ENCODE measurements at regions not wholly inside any gene's neighbourhood (a gene's known extent, or its start where the extent isn't known, plus 50 kb on each side); places are given as distances from the start of the nearest gene placed in this dataset.

- no peak for TF ChIP-seq POLR2A (IDR thresholded peaks at IDR 0.05)
- TF ChIP-seq CTCF (IDR thresholded peaks at IDR 0.05) = no peak
- intact Hi-C loops (cut with DNase I) = no loop called here
- DNase-seq (no peak), ATAC-seq (no peak)
- H3K36me3 ChIP-seq (replicated peaks in 1 of 2; ENCODE audit: insufficient read depth in 1 of 2, low read depth in 2 of 2) = no peaks in the 10 kb centered on the region
- H3K4me3 ChIP-seq = no peak overlapping the region
- H3K9me3 ChIP-seq = no peaks in the 10 kb centered on the region
- WGBS, 2 donors = 35 to 38% methylated on average over 4 of the region's 4 CpGs
- H3K4me1 ChIP-seq = no peaks in the 10 kb centered on the region
- H3K27ac ChIP-seq = no peak overlapping the region
- H3K27me3 ChIP-seq = no peaks in the 10 kb centered on the region
Measured at GRCh38 chr3:106197532-106198194, 328.9 kb upstream of the CBLB start.

GRCh38 chr3:106204160-106204868 lies 335.5 kb upstream of the CBLB start:
- H3K4me3 ChIP-seq = no peak overlapping the region
- H3K4me1 ChIP-seq = no peaks in the 10 kb centered on the region
- ATAC-seq = no peak
- intact Hi-C loops (cut with DNase I) = no loop called here
- no peak for TF ChIP-seq CTCF (IDR thresholded peaks at IDR 0.05)
- TF ChIP-seq POLR2A (IDR thresholded peaks at IDR 0.05) = no peak
- no peak overlapping the region for H3K27ac ChIP-seq
- no peaks in the 10 kb centered on the region for H3K36me3 ChIP-seq (replicated peaks in 1 of 2; ENCODE audit: insufficient read depth in 1 of 2, low read depth in 2 of 2)
- no peak for DNase-seq
- no peaks in the 10 kb centered on the region for H3K9me3 ChIP-seq
- no peaks in the 10 kb centered on the region for H3K27me3 ChIP-seq
- 55 to 59% methylated on average over 5 of the region's 5 CpGs for WGBS, 2 donors

- no peak overlapping the region for H3K27ac ChIP-seq
- no peak overlapping the region for H3K4me3 ChIP-seq
- H3K4me1 ChIP-seq = no peaks in the 10 kb centered on the region
- ATAC-seq (no peak), DNase-seq (no peak)
- no peak for TF ChIP-seq POLR2A (IDR thresholded peaks at IDR 0.05)
- TF ChIP-seq CTCF (IDR thresholded peaks at IDR 0.05) = no peak
- WGBS, 2 donors = 38 to 60% methylated on average over 6 of the region's 6 CpGs
- no peaks in the 10 kb centered on the region for H3K27me3 ChIP-seq
- intact Hi-C loops (cut with DNase I) = no loop called here
- no peaks in the 10 kb centered on the region for H3K9me3 ChIP-seq
- H3K36me3 ChIP-seq (replicated peaks in 1 of 2; ENCODE audit: insufficient read depth in 1 of 2, low read depth in 2 of 2) = no peaks in the 10 kb centered on the region
Measured at GRCh38 chr3:106206146-106206545, 337.3 kb upstream of the CBLB start.

GRCh38 chr3:106206613-106207012 lies 337.8 kb upstream of the CBLB start:
- Histone ChIP-seq H3K4me1 (no peaks in the 10 kb centered on the region), H3K4me3 (no peak overlapping the region), H3K36me3 (replicated peaks in 1 of 2; ENCODE audit: insufficient read depth in 1 of 2, low read depth in 2 of 2) (no peaks in the 10 kb centered on the region), H3K9me3 (no peaks in the 10 kb centered on the region), H3K27ac (no peak overlapping the region), H3K27me3 (no peaks in the 10 kb centered on the region)
- 37 to 58% methylated on average over 5 of the region's 5 CpGs for WGBS, 2 donors
- TF ChIP-seq CTCF (IDR thresholded peaks at IDR 0.05) (no peak), POLR2A (IDR thresholded peaks at IDR 0.05) (no peak)
- DNase-seq = no peak
- intact Hi-C loops (cut with DNase I) = no loop called here
- no peak for ATAC-seq

GRCh38 chr3:106208251-106208650 lies 339.4 kb upstream of the CBLB start:
- H3K4me3 ChIP-seq = no peak overlapping the region
- H3K9me3 ChIP-seq = no peaks in the 10 kb centered on the region
- H3K27ac ChIP-seq = no peak overlapping the region
- ATAC-seq = no peak
- H3K4me1 ChIP-seq = no peaks in the 10 kb centered on the region
- no peaks in the 10 kb centered on the region for H3K36me3 ChIP-seq (replicated peaks in 1 of 2; ENCODE audit: insufficient read depth in 1 of 2, low read depth in 2 of 2)
- intact Hi-C loops (cut with DNase I) = no loop called here
- 51 to 63% methylated on average over 4 of the region's 4 CpGs for WGBS, 2 donors
- no peaks in the 10 kb centered on the region for H3K27me3 ChIP-seq
- TF ChIP-seq CTCF (IDR thresholded peaks at IDR 0.05) = no peak
- TF ChIP-seq POLR2A (IDR thresholded peaks at IDR 0.05) = no peak
- DNase-seq = no peak

Measured in body of pancreas (tissue), 4 donors.